ENCODE measurements at regions not wholly inside any gene's neighbourhood (a gene's known extent, or its start where the extent isn't known, plus 50 kb on each side); places are given as distances from the start of the nearest gene placed in this dataset.

DNA sequence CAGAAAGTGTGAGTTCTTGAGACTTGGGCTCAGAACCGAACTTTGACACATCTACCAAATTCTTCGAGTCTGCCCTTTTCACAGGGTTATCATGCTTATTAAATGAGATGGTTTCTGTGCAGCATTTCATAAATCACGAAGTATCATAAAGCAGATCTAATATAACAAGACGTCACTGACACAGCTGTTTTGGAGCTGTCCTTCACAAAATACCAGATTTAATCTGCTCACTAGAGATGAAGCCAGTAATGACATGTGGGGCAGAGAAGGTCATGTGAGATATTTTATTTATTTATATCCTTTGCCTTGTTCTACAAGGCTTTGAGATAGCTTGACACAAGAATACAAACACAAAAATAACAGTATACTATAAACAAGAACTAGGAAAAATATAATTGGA lies 127.0 kb downstream of the RPAP3 start:
- ChIA-PET POLR2A (no interaction called here), CTCF (interaction anchor here (1.3 to 1.6 kb wide), 2 partner anchors 11 to 15 kb away, joined by 3 read pairs; no protein-coding TSS in a partner anchor)
- TF ChIP-seq, protein P1, sequence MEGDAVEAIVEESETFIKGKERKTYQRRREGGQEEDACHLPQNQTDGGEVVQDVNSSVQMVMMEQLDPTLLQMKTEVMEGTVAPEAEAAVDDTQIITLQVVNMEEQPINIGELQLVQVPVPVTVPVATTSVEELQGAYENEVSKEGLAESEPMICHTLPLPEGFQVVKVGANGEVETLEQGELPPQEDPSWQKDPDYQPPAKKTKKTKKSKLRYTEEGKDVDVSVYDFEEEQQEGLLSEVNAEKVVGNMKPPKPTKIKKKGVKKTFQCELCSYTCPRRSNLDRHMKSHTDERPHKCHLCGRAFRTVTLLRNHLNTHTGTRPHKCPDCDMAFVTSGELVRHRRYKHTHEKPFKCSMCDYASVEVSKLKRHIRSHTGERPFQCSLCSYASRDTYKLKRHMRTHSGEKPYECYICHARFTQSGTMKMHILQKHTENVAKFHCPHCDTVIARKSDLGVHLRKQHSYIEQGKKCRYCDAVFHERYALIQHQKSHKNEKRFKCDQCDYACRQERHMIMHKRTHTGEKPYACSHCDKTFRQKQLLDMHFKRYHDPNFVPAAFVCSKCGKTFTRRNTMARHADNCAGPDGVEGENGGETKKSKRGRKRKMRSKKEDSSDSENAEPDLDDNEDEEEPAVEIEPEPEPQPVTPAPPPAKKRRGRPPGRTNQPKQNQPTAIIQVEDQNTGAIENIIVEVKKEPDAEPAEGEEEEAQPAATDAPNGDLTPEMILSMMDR (IDR thresholded peaks at IDR 0.05; ENCODE audit: control extremely low read depth, extremely low read depth, low read depth, missing control alignments), result no peak
- DNase-seq (ENCODE audit: extremely low spot score), result no peak

DNA sequence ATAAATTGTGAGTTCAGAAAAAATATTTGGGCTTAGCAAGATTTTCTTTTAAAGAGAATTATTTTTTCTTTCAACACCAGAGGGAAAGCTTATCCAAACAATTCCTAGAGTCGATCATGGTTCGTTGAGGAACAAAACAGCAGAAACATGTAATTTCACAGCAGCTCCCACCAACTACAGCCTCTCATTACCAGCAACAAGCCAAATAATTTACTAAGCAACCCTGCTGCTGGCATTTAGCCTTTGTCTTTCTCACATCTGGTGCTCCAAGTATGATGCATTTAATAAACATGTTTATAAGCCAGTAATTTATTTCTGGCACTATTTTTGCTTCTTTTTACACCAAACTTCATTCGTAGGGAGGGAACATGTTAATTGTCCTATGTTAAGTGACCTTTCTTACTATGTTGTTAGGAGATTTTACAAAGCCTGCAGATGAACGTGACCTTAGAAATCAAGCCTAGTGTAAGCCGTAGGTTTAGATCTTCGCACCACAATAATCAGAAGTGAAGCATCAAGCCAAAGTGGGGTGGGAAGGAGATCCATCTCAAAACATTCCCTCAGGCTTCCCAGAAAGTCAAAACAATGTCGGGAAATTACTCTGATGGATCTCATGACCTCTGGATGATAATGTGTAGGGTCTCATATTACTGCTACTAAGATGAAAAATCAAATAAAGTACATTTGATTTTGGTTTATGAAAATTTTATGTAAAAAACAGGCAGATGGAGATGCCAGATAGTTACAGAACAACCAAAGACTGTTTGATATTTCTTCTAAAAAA lies 128.4 kb downstream of the RPAP3 start:
- ChIA-PET CTCF (no interaction called here), POLR2A (no interaction called here)
- DNase-seq (ENCODE audit: extremely low spot score), result no peak
- TF ChIP-seq, protein P1 (IDR thresholded peaks at IDR 0.05; ENCODE audit: control extremely low read depth, extremely low read depth, low read depth, missing control alignments), result no peak

DNA sequence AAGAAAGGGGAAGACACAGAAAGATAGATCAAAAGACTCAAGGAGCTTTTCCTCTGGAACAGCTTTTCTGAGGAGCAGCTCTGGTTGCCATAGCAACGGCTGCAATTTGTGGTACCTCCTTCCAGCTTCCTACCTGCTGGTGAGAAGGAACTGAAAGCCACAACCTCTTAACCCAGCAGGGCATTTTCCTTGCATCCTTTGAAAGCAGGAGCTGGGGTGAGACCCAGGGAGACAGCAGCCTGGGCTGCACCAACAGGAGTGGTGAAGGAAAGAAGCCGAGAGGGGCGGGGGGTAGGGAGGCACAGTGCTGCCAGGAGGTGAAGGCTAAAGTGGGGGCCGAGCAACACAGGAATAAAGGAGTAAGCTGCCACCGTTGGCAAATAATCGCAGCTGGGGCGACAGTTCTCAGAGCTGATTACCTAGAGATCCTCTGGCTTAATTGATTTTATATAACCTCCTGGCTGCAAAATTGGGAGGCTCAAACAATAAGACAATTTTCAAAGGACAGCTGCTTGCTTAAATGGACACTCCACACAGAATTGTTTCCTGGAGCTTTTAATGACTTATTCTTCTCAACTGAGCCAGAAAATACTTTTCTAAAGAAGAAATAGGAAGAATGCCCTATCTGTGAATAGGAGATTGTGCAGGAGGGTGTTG lies 129.4 kb downstream of the RPAP3 start:
- no peak for DNase-seq (ENCODE audit: extremely low spot score)
- TF ChIP-seq, protein P1 (IDR thresholded peaks at IDR 0.05; ENCODE audit: control extremely low read depth, extremely low read depth, low read depth, missing control alignments), result no peak
- CTCF ChIA-PET, result interaction anchor here (1.0 kb wide), 1 partner anchor 9 kb away, joined by 3 read pairs; no protein-coding TSS in a partner anchor
- POLR2A ChIA-PET, result no interaction called here

DNA sequence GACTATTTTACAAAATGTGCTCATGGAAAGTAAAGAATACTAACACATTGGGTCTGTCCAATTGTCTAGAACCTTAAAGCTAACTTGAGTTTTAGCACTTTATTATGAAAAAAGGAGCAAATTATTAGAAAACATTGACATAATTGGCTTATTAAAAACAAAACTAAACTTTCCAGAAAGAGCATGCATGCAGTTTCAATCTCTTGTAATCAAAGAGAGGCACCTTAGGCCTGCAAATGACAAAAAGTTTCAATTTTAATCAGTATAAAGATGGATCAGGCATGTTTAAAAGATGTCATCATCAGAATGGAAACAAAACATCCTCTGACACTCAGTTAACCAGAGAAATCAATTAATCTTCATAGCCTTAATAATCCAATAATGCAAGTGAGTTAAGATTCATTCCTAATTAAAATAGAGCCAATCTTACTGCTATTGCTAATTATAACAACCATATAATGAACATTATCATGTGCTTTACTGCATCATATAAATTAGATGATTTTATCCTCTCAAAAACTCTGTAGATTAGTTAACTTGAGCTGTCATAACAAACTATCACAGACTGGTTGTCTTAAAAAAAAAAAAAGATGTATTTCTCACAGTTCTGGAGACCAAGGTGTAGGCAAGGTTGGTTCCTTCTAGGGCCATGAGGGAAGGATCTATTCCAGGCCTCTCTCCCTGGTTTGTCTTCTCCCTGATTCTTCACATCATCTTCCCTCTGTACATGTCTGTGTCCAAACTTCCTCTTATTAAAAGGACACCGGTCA lies 131.4 kb downstream of the RPAP3 start:
- ChIA-PET POLR2A (no interaction called here), CTCF (no interaction called here)
- TF ChIP-seq, protein P1 (IDR thresholded peaks at IDR 0.05; ENCODE audit: control extremely low read depth, extremely low read depth, low read depth, missing control alignments), result no peak
- DNase-seq (ENCODE audit: extremely low spot score), result no peak

DNA sequence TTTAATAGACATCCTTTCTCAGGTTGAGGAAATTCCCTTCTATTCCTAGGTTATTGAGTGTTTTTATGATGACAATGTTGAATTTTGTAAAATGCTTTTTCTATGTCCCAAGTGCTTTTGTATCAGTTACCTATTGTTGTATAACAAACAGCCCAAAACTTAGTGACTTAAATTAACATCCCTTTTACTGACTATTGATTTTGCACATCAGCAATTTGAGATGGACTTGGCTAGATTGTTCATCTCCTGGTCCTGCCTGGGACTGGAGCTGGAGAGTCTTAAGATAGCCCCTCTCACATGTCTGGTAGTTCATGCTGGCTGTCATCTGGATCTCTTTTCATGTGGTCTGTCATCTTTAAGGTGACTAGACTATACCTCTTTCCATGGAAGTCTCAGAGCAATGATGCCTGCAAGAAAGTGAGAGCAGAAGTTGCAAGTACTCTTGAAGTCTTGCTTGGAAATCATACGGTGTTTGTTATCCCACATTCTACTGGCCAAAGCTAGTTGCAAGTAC lies 132.6 kb downstream of the RPAP3 start:
- TF ChIP-seq, protein P1 (IDR thresholded peaks at IDR 0.05; ENCODE audit: control extremely low read depth, extremely low read depth, low read depth, missing control alignments), result no peak
- DNase-seq (ENCODE audit: extremely low spot score), result no peak
- ChIA-PET CTCF (no interaction called here), POLR2A (no interaction called here)

DNA sequence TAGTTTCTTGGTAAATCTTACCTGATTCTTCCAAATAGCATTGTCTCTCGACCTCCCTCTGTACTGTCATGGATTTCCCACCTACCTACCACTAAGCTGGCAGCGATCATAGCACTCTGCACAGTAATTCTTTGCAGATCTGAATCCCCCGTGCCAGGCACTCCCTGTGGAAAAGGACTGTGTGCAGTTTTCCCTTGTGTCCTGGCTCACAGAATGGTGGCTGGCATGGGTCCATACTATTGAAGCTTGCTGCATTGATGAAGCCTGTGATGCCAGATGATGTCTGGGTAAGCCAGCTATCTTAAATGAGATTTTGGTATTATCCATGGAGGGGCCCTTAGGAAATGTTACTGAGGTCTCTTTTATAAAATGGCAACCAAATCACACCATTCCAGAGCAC lies 135.7 kb downstream of the RPAP3 start:
- no peak for DNase-seq (ENCODE audit: extremely low spot score)
- ChIA-PET POLR2A (no interaction called here), CTCF (interaction anchor here (0.8 kb wide), 1 partner anchor 11 kb away, joined by 3 read pairs; no protein-coding TSS in a partner anchor)
- TF ChIP-seq, protein P1 (IDR thresholded peaks at IDR 0.05; ENCODE audit: control extremely low read depth, extremely low read depth, low read depth, missing control alignments), result no peak
